Cerebellar cortex (tissue), 1 donor: ENCODE measurements at regions not wholly inside any gene's neighbourhood (a gene's known extent, or its start where the extent isn't known, plus 50 kb on each side); places are given as distances from the start of the nearest gene placed in this dataset.
A peak's percentile ranks its signal among the peaks of the same experiment; 100 is the strongest.

ENCODE experiments used
- DNase-seq: peaks from one replicate; pipeline ENCODE4 v3.0.0-alpha.2; 2015; ENCODE audit warnings: low spot score

DNA sequence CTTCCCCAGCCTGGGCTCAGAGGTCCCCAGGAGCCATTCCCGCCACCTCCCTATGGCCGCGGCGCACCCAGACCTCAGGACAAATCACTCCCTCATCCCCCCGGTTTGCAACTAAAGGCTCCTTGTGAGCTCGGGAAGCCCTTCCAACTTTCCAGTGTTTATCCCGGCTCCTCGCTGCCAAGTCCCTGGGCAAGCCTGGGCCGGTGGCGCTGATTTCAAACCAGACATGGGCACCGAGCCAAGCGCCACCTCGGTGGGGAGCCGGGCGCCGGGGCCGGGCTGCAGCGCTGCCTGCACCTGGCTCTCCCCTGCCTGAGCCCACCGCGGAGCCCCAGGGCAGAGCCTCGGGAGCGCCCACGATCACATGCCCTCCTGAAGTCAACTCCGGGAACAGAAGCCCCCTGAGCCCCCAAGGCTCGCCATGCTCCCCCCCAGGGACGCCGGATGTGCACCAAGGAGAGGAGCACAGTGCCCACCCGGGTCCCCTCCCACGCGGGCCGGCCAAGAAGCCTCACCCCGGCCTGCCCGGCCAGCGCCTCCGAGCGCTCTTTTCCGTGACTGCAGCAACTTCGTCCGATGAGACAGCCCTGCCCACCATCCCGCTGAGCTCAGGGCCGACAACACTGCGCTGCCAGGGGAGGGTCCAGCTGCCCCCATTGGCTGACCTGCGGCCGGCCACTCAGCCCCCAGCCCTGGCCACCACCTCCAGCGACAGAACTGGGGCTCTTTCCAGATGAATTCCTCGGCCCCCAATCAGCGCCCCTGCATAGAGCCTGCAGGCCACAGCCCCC lies 50.0 kb downstream of the NCOR2 start:
- DNase-seq, result peak; percentile 82

GRCh38 chr12:124516850-124517249 lies 50.6 kb downstream of the NCOR2 start:
- DNase-seq, result no peak

GRCh38 chr12:124515981-124516380 lies 51.4 kb downstream of the NCOR2 start:
- no peak for DNase-seq

DNA sequence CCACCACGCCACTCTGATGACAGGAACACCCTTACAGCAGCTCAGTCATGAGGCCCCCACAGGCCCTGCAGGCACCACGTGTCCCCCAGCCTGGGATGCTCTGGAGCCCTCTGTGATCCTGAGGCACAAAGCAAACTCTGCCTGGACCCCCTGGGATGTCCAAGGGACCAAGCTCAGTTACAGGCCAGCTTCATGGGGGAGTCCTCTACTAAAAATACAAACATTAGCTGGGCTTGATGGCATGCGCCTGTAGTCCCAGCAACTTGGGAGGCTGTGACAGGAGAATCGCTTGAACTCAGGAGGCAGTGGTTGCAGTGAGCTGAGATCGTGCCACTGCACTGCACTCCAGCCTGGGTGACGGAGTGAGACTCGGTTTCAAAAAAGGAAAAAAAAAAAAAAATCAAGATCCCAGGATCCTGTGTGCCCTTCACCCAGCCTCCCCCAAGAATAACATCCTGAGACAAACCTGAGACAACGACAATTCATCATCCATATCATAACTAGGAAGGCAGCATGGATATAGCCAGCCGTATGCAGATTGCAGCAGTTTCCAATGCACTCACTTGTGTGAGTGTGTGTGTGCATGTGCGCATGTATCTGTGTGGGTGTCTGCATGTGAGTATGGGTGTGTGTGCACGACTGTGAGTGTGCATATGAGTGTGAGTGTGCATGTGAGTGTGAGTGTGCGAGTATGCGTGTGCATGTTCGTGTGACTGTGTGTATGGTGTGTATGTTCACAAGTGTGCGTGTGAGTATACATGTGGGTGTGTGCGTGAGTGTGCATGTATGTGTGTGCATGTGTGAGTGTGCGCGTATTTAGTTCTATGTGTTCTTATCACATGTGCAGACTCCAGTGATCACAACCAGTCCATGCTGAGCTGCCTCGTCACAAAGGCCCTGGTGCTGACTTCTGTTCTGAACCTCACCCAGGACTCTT lies 52.1 kb downstream of the NCOR2 start:
- DNase-seq, result no peak

DNA sequence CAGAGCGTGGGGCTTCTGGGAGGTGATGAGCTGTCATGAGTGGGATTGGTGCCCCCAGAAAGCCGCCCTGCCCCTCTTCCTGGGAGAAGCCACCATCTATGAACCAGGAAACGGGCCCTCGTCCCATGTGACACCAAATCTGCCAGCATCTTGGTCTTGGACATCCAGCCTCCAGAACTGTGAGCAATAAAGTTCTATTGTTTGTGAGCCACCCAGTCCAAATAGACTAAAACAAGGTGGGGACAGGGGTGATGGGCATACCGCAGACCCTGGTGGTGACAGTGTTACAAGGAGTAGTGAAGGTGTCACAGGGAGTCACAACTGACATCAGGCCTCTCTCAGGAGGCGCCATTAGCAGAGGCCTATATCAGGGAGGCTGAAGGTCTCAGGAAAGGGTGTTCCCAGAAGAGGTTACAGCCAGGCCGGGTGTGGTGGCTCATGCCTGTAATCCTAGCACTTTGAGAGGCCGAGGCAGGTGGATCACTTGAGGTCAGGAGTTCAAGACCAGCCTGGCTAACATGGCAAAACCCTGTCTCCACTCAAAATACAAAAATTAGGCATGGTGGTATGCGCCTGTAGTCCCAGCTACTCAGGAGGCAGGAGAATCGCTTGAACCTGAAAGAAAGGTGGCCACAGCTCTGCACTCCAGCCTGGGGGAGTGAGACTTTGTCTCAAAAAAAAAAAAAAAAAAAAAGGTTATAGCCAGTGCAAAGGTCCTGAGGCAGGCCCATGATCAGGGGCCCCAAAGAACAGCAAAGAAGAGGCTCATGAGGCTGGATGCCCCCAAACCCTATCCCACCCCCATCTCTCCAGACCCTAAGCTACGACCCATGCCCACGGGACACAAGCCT lies 53.0 kb downstream of the NCOR2 start:
- DNase-seq, result no peak

DNA sequence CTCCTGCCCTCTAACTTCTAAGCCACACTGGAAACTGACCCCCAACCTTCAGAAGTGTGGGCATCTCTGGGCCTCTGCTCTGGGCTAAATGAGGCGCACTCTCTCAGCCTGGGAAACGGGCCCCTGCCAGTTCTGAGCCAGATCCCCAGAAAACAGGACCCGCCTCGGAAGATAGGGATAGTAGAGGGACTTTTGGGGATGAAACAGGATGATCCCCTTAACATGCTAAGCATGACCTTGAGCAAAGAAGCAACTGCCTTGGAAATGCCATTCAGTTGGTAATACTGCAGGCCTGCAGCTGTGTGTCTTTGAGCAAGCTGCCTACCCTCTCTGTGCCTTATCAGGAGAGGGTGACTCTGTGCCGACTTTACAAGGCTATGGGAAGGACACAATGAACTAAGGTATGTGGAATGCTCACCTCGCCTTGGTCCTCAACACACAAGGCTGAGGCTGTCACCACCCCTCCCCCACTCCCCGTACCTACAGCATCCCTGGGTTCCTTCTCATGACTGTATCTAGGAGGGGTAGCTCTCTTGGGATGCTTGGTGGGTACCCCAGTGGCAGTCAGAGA lies 54.0 kb downstream of the NCOR2 start:
- DNase-seq, result no peak

DNA sequence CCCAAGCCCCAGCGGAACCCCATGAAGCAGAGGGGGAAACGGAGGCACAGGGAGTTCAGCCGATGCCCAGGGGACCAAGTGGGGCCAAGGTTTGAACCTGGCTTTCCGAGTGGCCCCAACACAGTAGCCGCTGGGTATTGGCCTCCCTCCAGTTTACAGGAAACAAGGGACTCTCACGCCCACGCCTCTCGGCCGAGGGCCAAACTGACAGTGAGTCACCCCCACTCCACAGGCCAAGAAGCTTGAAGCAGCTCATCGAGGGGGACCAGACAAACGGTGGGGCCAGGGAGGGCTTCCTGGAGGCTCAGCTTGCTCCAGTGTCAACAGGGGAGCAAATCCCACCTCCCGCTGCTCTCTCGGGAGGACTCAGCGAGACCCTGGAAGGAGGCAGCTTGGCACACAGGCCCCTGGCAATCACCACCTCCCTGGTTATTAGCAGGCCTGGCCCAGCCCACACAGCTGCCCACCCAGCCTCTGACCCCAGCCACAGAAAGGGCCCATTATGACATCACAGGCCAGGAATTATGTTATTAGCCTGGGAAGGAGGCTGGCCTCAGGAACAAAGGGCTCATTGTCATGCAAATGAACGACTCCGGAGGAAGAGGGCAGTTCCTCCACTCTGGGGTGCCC lies 54.6 kb downstream of the NCOR2 start:
- no peak for DNase-seq

DNA sequence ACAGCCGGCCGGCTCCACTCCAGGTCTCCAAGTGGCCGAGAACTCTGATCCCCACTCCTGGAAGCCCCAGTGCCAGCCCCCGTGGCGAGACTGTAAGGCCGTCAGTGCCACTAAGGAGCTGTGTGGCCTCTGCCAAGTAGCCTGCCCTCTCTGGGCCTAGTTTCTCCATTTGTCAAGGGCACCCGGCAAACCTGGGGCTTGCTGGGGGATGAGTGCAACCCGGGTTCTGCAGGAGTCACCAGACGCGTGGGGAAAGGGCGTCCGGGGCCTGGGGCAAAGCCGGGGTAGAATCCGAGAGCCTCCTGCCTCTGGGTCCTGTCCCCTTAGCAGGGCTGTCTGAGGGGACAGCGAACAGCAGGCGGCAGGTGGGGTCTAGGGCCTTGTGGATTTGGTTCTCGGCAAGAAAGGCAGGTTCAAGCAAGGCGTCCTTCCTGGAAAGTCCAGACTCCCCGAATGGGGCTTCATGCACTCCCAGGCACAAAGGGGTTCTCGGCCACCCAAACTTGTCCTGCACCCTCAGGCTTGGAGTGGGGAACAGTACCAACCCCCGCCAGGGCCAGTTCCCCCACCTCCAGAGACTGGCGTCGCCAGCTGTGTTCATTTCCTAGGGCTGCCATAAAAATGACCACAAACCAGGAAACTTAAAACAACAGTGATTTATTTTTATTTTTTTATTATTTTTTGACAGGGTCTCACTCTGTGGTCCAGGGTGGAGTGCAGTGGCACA lies 56.0 kb downstream of the NCOR2 start:
- no peak for DNase-seq

DNA sequence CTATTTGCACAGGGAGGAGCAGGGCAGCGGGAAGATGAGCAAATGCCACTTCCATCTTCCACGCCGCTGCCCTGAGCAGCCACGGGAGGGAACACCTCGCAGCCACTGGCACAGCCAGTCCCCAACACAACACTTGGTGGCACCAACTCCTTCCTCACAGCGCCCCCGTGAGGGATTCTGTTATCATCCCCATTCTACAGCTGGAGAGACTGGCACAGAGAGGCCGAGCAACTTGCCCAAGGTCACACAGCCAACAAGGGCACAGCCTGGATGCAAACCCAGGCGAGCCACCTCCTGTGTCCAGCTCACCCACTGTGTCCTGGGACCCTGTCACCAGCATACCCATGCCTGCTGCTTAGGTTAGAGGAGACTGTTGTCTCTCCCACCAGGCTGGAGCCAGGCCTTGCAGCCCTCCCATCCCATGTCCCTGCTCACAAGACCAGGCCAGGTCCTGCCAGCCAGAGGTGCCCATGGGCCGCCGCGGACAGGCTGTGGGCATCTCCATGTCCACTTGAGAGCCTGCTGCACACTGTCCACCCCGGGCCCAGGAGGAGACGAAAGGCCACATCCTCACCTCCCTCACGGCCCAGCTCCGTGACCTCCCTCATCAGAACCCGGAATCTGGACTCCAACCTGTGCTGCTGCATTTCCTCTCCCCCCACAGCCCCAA lies 57.0 kb downstream of the NCOR2 start:
- DNase-seq, result peak; percentile 38

- DNase-seq, result peak; percentile 77
These were observed 57.6 kb downstream of the NCOR2 start for GRCh38 chr12:124509676-124510300.

- DNase-seq, result no peak
These were observed 58.1 kb downstream of the NCOR2 start for GRCh38 chr12:124509300-124509675.

GRCh38 chr12:124508381-124509079 lies 58.9 kb downstream of the NCOR2 start:
- no peak for DNase-seq

DNA sequence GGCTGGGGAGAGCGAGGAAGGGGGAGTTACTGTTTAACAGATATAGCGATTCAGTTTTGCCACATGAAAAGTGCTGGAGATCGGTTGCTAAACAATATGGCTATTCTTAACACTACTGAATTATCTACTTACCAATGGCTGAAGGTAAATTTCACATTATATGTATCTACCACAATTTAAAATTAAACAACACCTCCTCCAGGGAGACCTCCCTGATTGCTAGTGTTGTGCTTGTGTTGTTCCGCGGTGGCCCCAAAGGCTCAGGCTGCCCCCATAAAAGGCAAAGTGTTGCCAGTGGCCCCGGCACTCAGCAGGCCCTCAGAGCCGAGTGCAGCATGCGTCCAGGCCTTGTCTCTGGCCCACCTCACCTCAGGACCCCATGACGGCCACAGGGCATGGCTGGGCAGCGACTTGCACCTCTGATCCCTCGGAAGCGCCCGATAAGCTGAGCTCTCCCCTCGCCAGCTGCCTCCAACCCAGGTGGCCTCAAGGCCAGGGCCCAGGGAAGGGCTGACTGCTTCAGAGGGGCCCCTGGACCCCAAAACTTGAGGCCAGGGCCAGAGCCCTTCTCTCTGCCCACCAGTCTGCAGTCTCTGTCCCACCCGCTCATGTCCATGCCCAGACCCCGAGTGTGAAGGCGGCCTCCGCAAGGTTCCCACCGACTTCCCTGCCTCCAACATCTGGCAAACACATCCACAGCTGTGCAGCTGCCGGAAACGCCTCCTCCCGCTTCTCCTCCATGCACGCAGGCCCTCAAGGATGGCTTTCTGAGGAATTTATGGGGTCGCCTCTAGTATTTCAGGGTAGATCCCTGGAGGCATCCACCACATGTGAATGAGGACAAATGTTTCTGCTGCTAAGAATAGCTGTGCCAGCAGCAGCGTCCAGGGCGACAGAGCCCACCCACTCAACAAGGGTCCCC lies 60.0 kb downstream of the NCOR2 start:
- DNase-seq, result no peak

GRCh38 chr12:124506832-124507153 lies 60.6 kb downstream of the NCOR2 start:
- no peak for DNase-seq

DNA sequence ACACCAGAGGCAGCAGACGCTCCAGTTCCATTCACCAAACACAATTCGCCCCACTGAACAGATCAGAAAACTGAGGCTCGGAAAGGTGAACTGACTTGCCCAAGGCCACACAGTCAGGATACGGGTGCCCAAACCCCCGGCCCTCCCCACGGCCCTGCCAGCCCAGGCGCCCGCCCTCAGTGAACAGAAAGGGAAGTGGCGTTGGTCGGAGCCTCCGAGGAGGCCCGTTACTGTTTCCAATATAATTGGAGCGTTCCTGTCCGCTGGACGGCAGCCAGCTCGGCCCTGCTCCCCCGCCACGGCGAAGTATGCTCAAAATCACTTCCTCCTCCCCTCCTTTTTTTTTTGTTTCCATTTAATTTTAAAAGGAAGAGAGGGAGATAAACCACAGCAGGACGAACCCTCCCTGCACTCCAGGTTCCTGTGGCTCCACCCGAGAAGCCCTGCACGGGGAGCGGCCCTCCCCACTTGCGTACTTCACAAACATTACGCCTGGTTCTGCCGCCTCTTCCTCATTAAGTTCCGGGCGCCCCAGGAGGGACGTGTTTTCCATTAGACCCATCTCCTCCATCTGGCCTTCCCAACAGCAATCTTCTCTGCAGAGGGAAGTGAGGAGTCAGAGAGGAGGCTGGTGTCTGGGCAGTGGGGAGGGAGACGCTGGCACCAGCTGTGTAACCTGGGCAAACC lies 61.1 kb downstream of the NCOR2 start:
- DNase-seq, result peak; percentile 50

DNA sequence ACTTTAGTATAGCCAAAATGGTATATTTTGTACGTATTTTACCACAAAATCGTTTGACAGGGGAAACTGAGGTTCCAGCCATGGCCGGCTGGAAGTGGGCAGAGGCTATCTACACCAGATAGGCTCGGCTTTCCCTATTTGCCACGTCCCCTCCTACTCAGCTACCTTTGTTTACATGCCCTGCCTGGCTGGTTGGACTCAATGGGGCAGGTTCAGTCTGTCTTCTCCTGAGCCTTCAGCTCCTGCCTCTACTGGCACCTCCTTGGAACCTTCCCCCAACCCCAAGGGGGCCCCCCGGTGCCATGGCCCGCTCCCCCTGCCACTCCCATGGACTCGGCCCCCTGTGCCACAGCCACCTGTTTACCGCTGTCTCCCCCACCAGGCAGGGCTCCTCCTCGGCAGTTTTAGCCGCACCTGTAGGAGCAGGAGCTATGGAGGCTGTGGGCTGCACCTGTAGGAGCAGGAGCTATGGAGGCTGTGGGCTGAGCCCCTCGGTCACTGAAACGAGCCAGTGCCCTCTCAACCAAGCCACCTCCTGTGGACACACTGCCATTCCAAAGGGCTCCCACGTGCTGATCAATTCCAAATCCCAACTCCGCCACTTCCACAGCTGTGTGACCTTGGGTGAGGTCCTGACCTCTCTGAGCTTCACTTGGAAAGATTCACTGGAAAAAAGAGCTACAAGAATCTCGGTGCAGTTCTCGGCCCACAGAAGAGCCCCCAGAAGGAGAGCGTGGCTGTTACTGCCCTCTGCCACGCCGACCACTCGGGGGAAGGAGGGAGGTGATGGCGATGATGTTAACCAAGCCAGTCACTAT lies 62.2 kb downstream of the NCOR2 start:
- DNase-seq, result no peak
